Upper lobe of left lung (tissue), 6 donors: ENCODE measurements at regions not wholly inside any gene's neighbourhood (a gene's known extent, or its start where the extent isn't known, plus 50 kb on each side); places are given as distances from the start of the nearest gene placed in this dataset.
A peak's percentile ranks its signal among the peaks of the same experiment; 100 is the strongest.
"Not testable (repeated sequence)": the region's sequence is repeated elsewhere in the genome, so short reads cannot be mapped to it uniquely, and the experiment has no call there.

Experiments used
- ATAC-seq, 2 donors: fragments of 200-7000 bp; cut with Tn5 transposase; one replicate each; pipeline ENCODE4 v1.9.1; 2022; ENCODE audit warnings: mild to moderate bottlenecking in 2 of 2, moderate library complexity in 2 of 2; ENCODE audit not compliant: low FRiP score in 2 of 2
- DNase-seq, 2 donors: peaks; one replicate each; pipeline ENCODE4 v3.0.0-alpha.2; 2019 to 2020
- H3K27ac ChIP-seq, 4 donors: fragments of 200-600 bp; sonication (generic); one replicate each; pipeline ENCODE4 v1.5.1; 2016 to 2019
- H3K27me3 ChIP-seq, 4 donors: fragments of 200-600 bp; sonication (generic); one replicate each; pipeline ENCODE4 v1.5.1; 2017 to 2019
- H3K36me3 ChIP-seq, 4 donors: fragments of 200-600 bp; sonication (generic); one replicate each; pipeline ENCODE4 v1.5.1; 2016 to 2019
- H3K4me1 ChIP-seq, 4 donors: fragments of 200-600 bp; sonication (generic); one replicate each; pipeline ENCODE4 v1.5.1; 2018 to 2019
- H3K4me3 ChIP-seq, 4 donors: fragments of 200-600 bp; sonication (generic); one replicate each; pipeline ENCODE4 v1.5.1; 2017 to 2019; ENCODE audit warnings: mild to moderate bottlenecking in 2 of 4, moderate library complexity in 1 of 4
- H3K9me3 ChIP-seq, 4 donors: fragments of 200-600 bp; sonication (generic); one replicate each; pipeline ENCODE4 v1.5.1; 2018 to 2019
- CTCF ChIP-seq, 6 experiments: fragments of 450-650 bp in 4 of 6; fragments of 200-600 bp in 2 of 6; sonication (generic) in 2 of 6; IDR thresholded peaks; one replicate each; pipeline ENCODE4 v1.5.1; 2016 to 2019; ENCODE audit warnings: antibody characterized with exemption in 6 of 6
- EP300 ChIP-seq, 4 donors: sonication (generic); formaldehyde crosslinking; IDR thresholded peaks; one replicate each; pipeline ENCODE4 v1.5.1; 2017; ENCODE audit warnings: antibody characterized with exemption in 4 of 4, control low read depth in 2 of 4
- POLR2A ChIP-seq, 4 donors: fragments of 450-650 bp; IDR thresholded peaks; one replicate each; pipeline ENCODE4 v1.5.1; 2016 to 2017; ENCODE audit warnings: antibody characterized with exemption in 4 of 4, mild to moderate bottlenecking in 2 of 4
- POLR2AphosphoS5 ChIP-seq, 2 donors: sonication (generic); formaldehyde crosslinking; IDR thresholded peaks; one replicate each; pipeline ENCODE4 v1.5.1; 2017; ENCODE audit warnings: antibody characterized with exemption in 2 of 2
- WGBS, 2 donors: methylation state at CpG; one replicate each; pipeline ENCODE4 v1.1.5; 2017 to 2018; 5-methylcytosine and 5-hydroxymethylcytosine counted together
- small RNA-seq, 4 donors: library from RNA; depleted of rRNA; stranded (forward); fragments of <200 nt; gene quantifications; one replicate each; pipeline ENCODE3, GENCODE V24; 2016
- donor health status: DM: no; HTN: no; CAD: no; lungs with moderate emphysema.
- donor health status: DM: no; HTN: yes; CAD: no; lungs with severe emphysema.

GRCh38 chr6:27188885-27189418 lies 58.5 kb upstream of the PRSS16 start:
- WGBS, 2 donors, result 20 to 23% methylated on average over 10 of the region's 10 CpGs
- Histone ChIP-seq H3K27me3 (no peaks in the 10 kb centered on the region), H3K4me1 (peaks cover 0 to 4% (median 2%) of the 10 kb centered on the region in 4 donors), H3K4me3 (peak overlapping the region; percentile 52 to 75 (median 66)), H3K36me3 (no peaks in the 10 kb centered on the region), H3K27ac (peak overlapping the region; percentile 76 to 89 (median 86)), H3K9me3 (no peaks in the 10 kb centered on the region)
- ATAC-seq, result peak; percentile 87 to 96
- TF ChIP-seq POLR2AphosphoS5 (IDR thresholded peaks at IDR 0.05), result no peak
- TF ChIP-seq CTCF (IDR thresholded peaks at IDR 0.05), result peak; percentile 40 to 73 (median 64)
- DNase-seq, result peak in 1 of 2 donors; percentile 79

- no peak for ATAC-seq
- peaks cover 0 to 4% (median 2%) of the 10 kb centered on the region in 4 donors for H3K4me1 ChIP-seq
- no peak for DNase-seq
These were observed 57.4 kb upstream of the PRSS16 start for GRCh38 chr6:27190126-27190525.

GRCh38 chr6:27194453-27194852 lies 53.0 kb upstream of the PRSS16 start:
- not testable (repeated sequence) for H3K4me1 ChIP-seq, H3K27me3 ChIP-seq, ATAC-seq, DNase-seq, H3K36me3 ChIP-seq, H3K4me3 ChIP-seq, H3K9me3 ChIP-seq, H3K27ac ChIP-seq
- 68 to 76% methylated on average over 4 of the region's 4 CpGs for WGBS, 2 donors

More at GRCh38 chr6:27190126-27190525, 57.4 kb upstream of the PRSS16 start:
- no peak overlapping the region for H3K4me3 ChIP-seq
- no peak overlapping the region for H3K27ac ChIP-seq
- TF ChIP-seq POLR2A (IDR thresholded peaks at IDR 0.05) (no peak), EP300 (IDR thresholded peaks at IDR 0.05) (no peak), CTCF (IDR thresholded peaks at IDR 0.05) (no peak), POLR2AphosphoS5 (IDR thresholded peaks at IDR 0.05) (no peak)
- WGBS, 2 donors, result 91 to 93% methylated on average over 5 of the region's 5 CpGs
- H3K9me3 ChIP-seq, result no peaks in the 10 kb centered on the region
- no peaks in the 10 kb centered on the region for H3K36me3 ChIP-seq
- no peaks in the 10 kb centered on the region for H3K27me3 ChIP-seq

GRCh38 chr6:27195547-27195946 lies 52.0 kb upstream of the PRSS16 start:
- H3K4me1 ChIP-seq, H3K4me3 ChIP-seq, H3K27me3 ChIP-seq, H3K27ac ChIP-seq, ATAC-seq, DNase-seq, H3K9me3 ChIP-seq, H3K36me3 ChIP-seq: not testable (repeated sequence)
- 66 to 73% methylated on average over 3 of the region's 3 CpGs for WGBS, 2 donors

Small RNA genes in the stretch of these regions (small RNA-seq; reads per million reads assigned to genes)
- 0 to 0.07 (median 0) reads per million in 4 donors for gene MIR3143
- gene RNU2-62P, result 0 to 0.72 (median 0.20) reads per million in 4 donors
